AG09309 (cell line): ENCODE measurements at regions not wholly inside any gene's neighbourhood (a gene's known extent, or its start where the extent isn't known, plus 50 kb on each side); places are given as distances from the start of the nearest gene placed in this dataset.
"Not testable (repeated sequence)": the region's sequence is repeated elsewhere in the genome, so short reads cannot be mapped to it uniquely, and the experiment has no call there.

Experiments
- DNase-seq: peaks from one replicate; pipeline ENCODE4 v3.0.0-alpha.2; 2010; ENCODE audit warnings: low read depth
- H3K4me3 ChIP-seq: 2 replicates; pipeline ENCODE4 v1.5.1; 2011; ENCODE audit warnings: mild to moderate bottlenecking, low read depth, low read length, moderate library complexity; ENCODE audit not compliant: control insufficient read depth
- TF ChIP-seq, protein P1 (sequence below): IDR thresholded peaks from 2 replicates; pipeline ENCODE4 v1.5.1; 2011; ENCODE audit warnings: mild to moderate bottlenecking, low read depth, low read length, inconsistent platforms; ENCODE audit not compliant: insufficient read depth, control insufficient read depth; ENCODE audit errors: missing control alignments

DNA sequence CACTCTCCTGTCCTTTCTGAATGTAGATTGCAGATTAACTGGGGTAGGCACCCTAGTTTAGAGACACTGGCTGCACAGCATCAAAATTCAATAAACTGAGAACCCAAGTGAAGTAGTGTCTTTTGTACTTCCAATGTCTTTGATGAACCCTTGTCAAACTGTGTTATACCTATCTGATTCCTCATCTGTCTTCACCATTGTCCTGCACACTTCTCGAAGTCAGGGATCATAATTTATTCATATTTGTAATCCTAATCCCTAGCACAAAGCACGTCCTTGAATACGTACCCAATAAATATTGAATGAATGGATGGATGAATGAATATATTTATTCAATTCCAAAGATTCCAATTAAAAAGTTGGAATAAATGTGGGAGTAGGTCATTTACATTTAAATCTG lies 256.6 kb upstream of the PTBP2 start:
- TF ChIP-seq, protein P1, sequence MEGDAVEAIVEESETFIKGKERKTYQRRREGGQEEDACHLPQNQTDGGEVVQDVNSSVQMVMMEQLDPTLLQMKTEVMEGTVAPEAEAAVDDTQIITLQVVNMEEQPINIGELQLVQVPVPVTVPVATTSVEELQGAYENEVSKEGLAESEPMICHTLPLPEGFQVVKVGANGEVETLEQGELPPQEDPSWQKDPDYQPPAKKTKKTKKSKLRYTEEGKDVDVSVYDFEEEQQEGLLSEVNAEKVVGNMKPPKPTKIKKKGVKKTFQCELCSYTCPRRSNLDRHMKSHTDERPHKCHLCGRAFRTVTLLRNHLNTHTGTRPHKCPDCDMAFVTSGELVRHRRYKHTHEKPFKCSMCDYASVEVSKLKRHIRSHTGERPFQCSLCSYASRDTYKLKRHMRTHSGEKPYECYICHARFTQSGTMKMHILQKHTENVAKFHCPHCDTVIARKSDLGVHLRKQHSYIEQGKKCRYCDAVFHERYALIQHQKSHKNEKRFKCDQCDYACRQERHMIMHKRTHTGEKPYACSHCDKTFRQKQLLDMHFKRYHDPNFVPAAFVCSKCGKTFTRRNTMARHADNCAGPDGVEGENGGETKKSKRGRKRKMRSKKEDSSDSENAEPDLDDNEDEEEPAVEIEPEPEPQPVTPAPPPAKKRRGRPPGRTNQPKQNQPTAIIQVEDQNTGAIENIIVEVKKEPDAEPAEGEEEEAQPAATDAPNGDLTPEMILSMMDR = no peak

DNA sequence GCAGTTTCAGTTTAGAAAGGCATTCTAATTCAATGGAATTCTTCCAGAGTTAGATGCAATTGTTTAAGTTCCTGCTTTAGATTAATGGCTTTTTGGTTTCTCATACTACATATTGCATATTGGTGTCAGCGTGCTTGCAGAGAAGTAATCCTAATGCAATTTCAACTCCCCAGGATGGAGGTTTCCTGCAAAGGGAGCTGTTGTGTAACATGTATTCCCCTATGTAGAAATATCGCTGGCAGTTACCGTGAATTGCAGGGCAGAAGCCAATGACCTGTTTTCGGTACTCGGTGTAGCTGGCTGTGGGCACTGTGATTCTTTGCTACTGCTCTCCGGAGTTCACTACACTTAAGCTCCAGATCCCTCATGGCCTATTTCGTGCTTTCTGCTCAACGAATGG lies 256.1 kb upstream of the PTBP2 start:
- DNase-seq = no peak
- TF ChIP-seq, protein P1 = no peak
- no peak overlapping the region for H3K4me3 ChIP-seq

More for the DNA sequence above, 256.6 kb upstream of the PTBP2 start:
- H3K4me3 ChIP-seq = no peak overlapping the region
- DNase-seq = no peak

DNA sequence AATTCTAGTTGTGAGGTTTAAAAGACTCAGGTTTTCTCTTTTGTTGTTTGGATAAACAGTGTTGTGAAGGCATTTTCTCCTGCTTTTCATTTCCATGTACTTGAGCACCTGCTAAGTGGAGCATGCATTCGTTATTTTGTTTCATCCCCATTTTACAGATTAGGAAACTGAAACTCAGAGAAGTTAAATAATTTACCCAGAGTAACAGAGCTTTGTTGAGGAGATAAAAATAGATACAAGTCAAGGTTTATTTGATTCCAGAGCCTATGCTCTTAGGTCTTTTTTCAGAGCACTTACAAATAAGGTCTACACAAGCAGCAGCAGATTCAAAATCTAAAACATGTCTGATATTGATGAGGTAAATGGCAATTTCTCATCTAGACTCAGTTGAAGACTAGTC lies 254.7 kb upstream of the PTBP2 start:
- no peak for DNase-seq
- no peak overlapping the region for H3K4me3 ChIP-seq
- TF ChIP-seq, protein P1 = no peak

DNA sequence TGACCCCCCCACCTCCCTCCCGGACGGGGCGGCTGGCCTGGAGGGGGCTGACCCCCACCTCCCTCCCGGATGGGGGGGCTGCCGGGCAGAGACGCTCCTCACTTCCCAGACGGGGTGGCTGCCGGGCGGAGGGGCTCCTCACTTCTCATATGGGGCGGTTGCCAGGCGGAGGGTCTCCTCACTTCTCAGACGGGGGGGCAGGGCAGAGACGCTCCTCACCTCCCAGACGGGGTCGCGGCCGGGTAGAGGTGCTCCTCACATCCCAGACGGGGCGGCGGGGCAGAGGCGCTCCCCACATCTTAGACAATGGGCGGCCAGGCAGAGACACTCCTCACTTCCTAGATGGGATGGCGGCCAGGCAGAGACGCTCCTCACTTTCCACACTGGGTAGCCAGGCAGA lies 251.9 kb upstream of the PTBP2 start:
- not testable (repeated sequence) for H3K4me3 ChIP-seq, DNase-seq

DNA sequence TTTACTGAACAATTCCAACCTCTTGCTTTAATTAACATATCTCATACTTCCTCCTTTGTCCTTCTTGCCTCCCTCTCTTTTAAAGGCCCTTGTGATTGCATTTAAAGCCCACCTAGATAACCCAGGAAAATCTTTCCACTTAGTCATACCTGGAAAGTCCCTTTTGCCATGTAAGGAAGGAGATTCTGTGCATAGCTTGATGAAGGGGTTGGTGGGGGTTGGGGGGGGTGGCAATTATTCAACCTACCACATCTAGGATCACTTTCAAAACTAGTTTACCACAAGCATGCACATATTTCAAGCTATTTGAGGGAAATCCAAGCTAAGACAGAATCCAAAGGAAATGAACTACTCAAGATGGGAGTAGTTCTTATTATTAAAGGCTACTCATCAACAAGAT lies 249.1 kb upstream of the PTBP2 start:
- TF ChIP-seq, protein P1 = no peak
- no peak overlapping the region for H3K4me3 ChIP-seq
- DNase-seq = no peak

DNA sequence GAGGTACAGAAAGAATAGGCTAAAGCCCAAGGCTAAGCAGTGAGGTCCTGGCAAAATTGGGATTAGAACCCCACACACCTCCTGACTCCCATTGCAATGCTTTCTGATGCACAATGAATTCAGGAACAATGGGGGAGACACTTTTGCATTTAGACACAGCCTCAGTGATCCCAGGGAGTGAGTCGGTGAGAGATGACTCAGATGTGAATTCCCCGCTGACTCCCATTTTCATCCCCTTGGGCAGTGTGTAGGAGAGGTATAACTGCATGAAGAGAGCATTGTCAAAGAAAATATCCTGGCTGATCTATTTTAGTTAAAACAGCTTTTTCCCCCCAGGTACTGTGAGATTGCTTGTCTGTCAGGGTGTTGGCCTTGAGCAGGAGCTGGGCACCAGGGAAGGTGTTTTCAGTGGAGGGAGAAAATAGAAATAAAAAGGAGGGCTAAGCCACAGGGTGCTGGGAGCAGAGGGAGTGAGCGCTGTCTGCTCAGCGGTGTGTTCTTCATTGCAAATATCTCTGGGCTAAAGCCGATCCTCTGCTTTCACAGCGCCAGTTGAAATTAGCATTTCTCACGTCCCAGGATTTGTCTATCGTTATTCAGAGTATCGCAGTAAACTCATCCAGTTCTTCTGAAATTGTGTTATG lies 247.7 kb upstream of the PTBP2 start:
- TF ChIP-seq, protein P1 = no peak
- DNase-seq = no peak
- no peak overlapping the region for H3K4me3 ChIP-seq

DNA sequence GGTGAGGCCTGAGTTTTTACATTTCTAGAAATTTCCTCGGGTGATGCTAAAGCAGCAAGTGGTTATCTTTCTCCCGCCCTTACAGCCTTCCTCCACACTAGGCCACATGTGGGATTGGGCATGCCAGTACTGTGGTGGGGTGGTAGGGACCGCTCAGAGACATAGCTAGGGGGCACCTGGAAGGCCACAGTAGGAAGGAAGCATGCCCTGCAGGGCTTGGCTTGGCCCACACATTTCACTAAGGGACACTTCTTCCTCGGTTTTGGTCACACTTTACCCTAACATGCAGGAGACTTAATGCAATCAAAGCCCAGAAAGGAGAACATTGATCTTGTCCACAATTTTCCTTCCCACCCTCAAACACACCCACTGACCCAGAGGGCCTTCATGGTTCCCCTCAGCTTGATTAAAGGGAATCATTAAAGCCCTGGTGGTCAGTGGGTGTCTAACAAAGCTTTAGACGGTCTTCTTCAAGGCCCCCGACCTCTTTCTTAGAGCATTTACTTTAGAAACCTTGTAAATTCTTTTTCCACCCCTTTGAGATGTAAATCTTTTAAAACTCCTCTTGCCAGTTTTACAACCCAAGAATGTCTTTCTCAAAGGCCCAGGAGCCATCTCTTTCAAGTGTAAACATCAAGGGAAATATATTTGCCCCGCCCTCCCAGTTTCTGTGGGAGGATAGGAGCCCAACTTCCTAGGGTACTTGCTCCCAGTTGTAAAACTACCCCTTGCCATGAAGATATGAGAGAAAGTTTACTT lies 246.4 kb upstream of the PTBP2 start:
- no peak for DNase-seq
- TF ChIP-seq, protein P1 = no peak
- no peak overlapping the region for H3K4me3 ChIP-seq
